Loucy (cell line): ENCODE measurements at regions not wholly inside any gene's neighbourhood (a gene's known extent, or its start where the extent isn't known, plus 50 kb on each side); places are given as distances from the start of the nearest gene placed in this dataset.

Experiments
- CTCF ChIP-seq: fragments of 200-600 bp; sonication (generic); conservative IDR thresholded peaks from 2 replicates; pipeline ENCODE4 v1.5.1; 2014; ENCODE audit warnings: mild to moderate bottlenecking, antibody characterized with exemption, low read length
- EZH2phosphoT487 ChIP-seq: fragments of 200-600 bp; IDR thresholded peaks from 2 replicates; pipeline ENCODE4 v1.6.1; 2018; ENCODE audit warnings: antibody characterized with exemption, mild to moderate bottlenecking, moderate library complexity, borderline replicate concordance

GRCh38 chr4:187276736-187277408, 553.2 kb upstream of the FAT1 start:
- no peak for TF ChIP-seq CTCF
- TF ChIP-seq EZH2phosphoT487: no peak
